ENCODE measurements at regions not wholly inside any gene's neighbourhood (a gene's known extent, or its start where the extent isn't known, plus 50 kb on each side); places are given as distances from the start of the nearest gene placed in this dataset.

GRCh38 chr11:21908211-21908610, 284.7 kb upstream of the ANO5 start:
- Histone ChIP-seq H3K4me3 (ENCODE audit: low read depth, low read length) (no peak overlapping the region), H3K27me3 (replicated peaks; ENCODE audit: control insufficient read depth, insufficient read depth, low read length) (no peaks in the 10 kb centered on the region), H3K4me1 (no peaks in the 10 kb centered on the region), H3K36me3 (ENCODE audit: control insufficient read depth, insufficient read depth, low read length) (no peaks in the 10 kb centered on the region), H3K9me3 (no peaks in the 10 kb centered on the region)
- no peak for DNase-seq
- H3K9me3 Mint-ChIP-seq (ENCODE audit: unreplicated experiment): no peaks in the 10 kb centered on the region
- no peak overlapping the region for H3K27ac Mint-ChIP-seq (ENCODE audit: unreplicated experiment)
- intact Hi-C loops (cut with micrococcal nuclease; ENCODE audit: unreplicated experiment): no loop called here
- BruUV-seq (replicated peaks): no TSS peak
- no peak overlapping the region for H3K4me3 Mint-ChIP-seq (ENCODE audit: unreplicated experiment)
- CTCF ChIA-PET: no interaction called here
- no peaks in the 10 kb centered on the region for H3K36me3 Mint-ChIP-seq (ENCODE audit: insufficient read depth, unreplicated experiment)
- peaks cover 3% of the 10 kb centered on the region for H3K27me3 Mint-ChIP-seq (ENCODE audit: insufficient read depth, unreplicated experiment)
- no peaks in the 10 kb centered on the region for H3K4me1 Mint-ChIP-seq (ENCODE audit: low read depth, unreplicated experiment)
- TF ChIP-seq CTCF (IDR thresholded peaks at IDR 0.05; ENCODE audit: insufficient read depth in 1 of 2, low read depth in 1 of 2, low read length in 1 of 2, severe bottlenecking in 1 of 2, unreplicated experiment in 1 of 2): no peak
- POLR2A ChIA-PET: no interaction called here

- intact Hi-C loops (cut with micrococcal nuclease; ENCODE audit: unreplicated experiment): no loop called here
- DNase-seq: no peak
- no peaks in the 10 kb centered on the region for H3K36me3 Mint-ChIP-seq (ENCODE audit: insufficient read depth, unreplicated experiment)
Observed at GRCh38 chr11:21909145-21909544, 283.7 kb upstream of the ANO5 start.

GRCh38 chr11:21911061-21911460, 281.8 kb upstream of the ANO5 start:
- H3K36me3 Mint-ChIP-seq (ENCODE audit: insufficient read depth, unreplicated experiment): no peaks in the 10 kb centered on the region
- no peaks in the 10 kb centered on the region for H3K4me1 Mint-ChIP-seq (ENCODE audit: low read depth, unreplicated experiment)
- intact Hi-C loops (cut with micrococcal nuclease; ENCODE audit: unreplicated experiment): no loop called here
- H3K9me3 Mint-ChIP-seq (ENCODE audit: unreplicated experiment): peaks cover 8% of the 10 kb centered on the region
- Histone ChIP-seq H3K4me1 (no peaks in the 10 kb centered on the region), H3K27me3 (replicated peaks; ENCODE audit: control insufficient read depth, insufficient read depth, low read length) (no peaks in the 10 kb centered on the region), H3K36me3 (ENCODE audit: control insufficient read depth, insufficient read depth, low read length) (no peaks in the 10 kb centered on the region), H3K9me3 (no peaks in the 10 kb centered on the region), H3K4me3 (ENCODE audit: low read depth, low read length) (no peak overlapping the region)
- H3K4me3 Mint-ChIP-seq (ENCODE audit: unreplicated experiment): no peak overlapping the region
- no peak for DNase-seq
- BruUV-seq (replicated peaks): no TSS peak
- no peak for TF ChIP-seq CTCF (IDR thresholded peaks at IDR 0.05; ENCODE audit: insufficient read depth in 1 of 2, low read depth in 1 of 2, low read length in 1 of 2, severe bottlenecking in 1 of 2, unreplicated experiment in 1 of 2)
- H3K27me3 Mint-ChIP-seq (ENCODE audit: insufficient read depth, unreplicated experiment): no peaks in the 10 kb centered on the region
- H3K27ac Mint-ChIP-seq (ENCODE audit: unreplicated experiment): no peak overlapping the region
- CTCF ChIA-PET: no interaction called here
- POLR2A ChIA-PET: no interaction called here

More at GRCh38 chr11:21909145-21909544, 283.7 kb upstream of the ANO5 start:
- no peaks in the 10 kb centered on the region for H3K4me1 Mint-ChIP-seq (ENCODE audit: low read depth, unreplicated experiment)
- ChIA-PET CTCF (no interaction called here), POLR2A (no interaction called here)
- H3K27me3 Mint-ChIP-seq (ENCODE audit: insufficient read depth, unreplicated experiment): peaks cover 3% of the 10 kb centered on the region
- H3K9me3 ChIP-seq: no peaks in the 10 kb centered on the region
- H3K9me3 Mint-ChIP-seq (ENCODE audit: unreplicated experiment): no peaks in the 10 kb centered on the region
- H3K27me3 ChIP-seq (replicated peaks; ENCODE audit: control insufficient read depth, insufficient read depth, low read length): no peaks in the 10 kb centered on the region
- H3K27ac Mint-ChIP-seq (ENCODE audit: unreplicated experiment): no peak overlapping the region
- no peak overlapping the region for H3K4me3 ChIP-seq (ENCODE audit: low read depth, low read length)
- H3K4me1 ChIP-seq: no peaks in the 10 kb centered on the region
- H3K4me3 Mint-ChIP-seq (ENCODE audit: unreplicated experiment): no peak overlapping the region
- H3K36me3 ChIP-seq (ENCODE audit: control insufficient read depth, insufficient read depth, low read length): no peaks in the 10 kb centered on the region
- no TSS peak for BruUV-seq (replicated peaks)
- TF ChIP-seq CTCF (IDR thresholded peaks at IDR 0.05; ENCODE audit: insufficient read depth in 1 of 2, low read depth in 1 of 2, low read length in 1 of 2, severe bottlenecking in 1 of 2, unreplicated experiment in 1 of 2): no peak

All from Caco-2 (cell line).